Liver (tissue), 8 donors: ENCODE measurements at regions not wholly inside any gene's neighbourhood (a gene's known extent, or its start where the extent isn't known, plus 50 kb on each side); places are given as distances from the start of the nearest gene placed in this dataset.

Experiments
- DNase-seq: peaks from one replicate; pipeline ENCODE4 v3.0.0-alpha.2; 2017; ENCODE audit warnings: low spot score
- H3K27ac ChIP-seq, 2 donors: one replicate each; pipeline ENCODE4 v1.7.0; 2013; ENCODE audit warnings: inconsistent platforms in 2 of 2, low read length in 2 of 2, control low read depth in 1 of 2, low read depth in 1 of 2, mild to moderate bottlenecking in 1 of 2
- H3K27me3 ChIP-seq, 4 donors: one replicate each; pipeline versions ENCODE4 v1.6.1 to v1.7.0; 2013; ENCODE audit warnings: low read length in 3 of 4, inconsistent platforms in 1 of 4, mild to moderate bottlenecking in 1 of 4, moderate library complexity in 1 of 4; ENCODE audit not compliant: control insufficient read depth in 4 of 4, insufficient read depth in 4 of 4
- H3K36me3 ChIP-seq, 4 donors: one replicate each; pipeline versions ENCODE4 v1.6.1 to v1.7.0; 2013; ENCODE audit warnings: low read length in 3 of 4, mild to moderate bottlenecking in 3 of 4, low read depth in 1 of 4, moderate library complexity in 1 of 4; ENCODE audit not compliant: control insufficient read depth in 4 of 4, insufficient read depth in 3 of 4
- H3K4me1 ChIP-seq, 4 donors: one replicate each; pipeline versions ENCODE4 v1.6.1 to v1.7.0; 2013; ENCODE audit warnings: low read length in 3 of 4, mild to moderate bottlenecking in 3 of 4, moderate library complexity in 1 of 4; ENCODE audit not compliant: control insufficient read depth in 4 of 4, insufficient read depth in 4 of 4
- H3K4me3 ChIP-seq, 3 donors: one replicate each; pipeline versions ENCODE4 v1.6.1 to v1.7.0; 2013; ENCODE audit warnings: low read length in 3 of 3, control low read depth in 1 of 3, low read depth in 1 of 3, mild to moderate bottlenecking in 1 of 3
- H3K9ac ChIP-seq, 2 donors: one replicate each; pipeline ENCODE4 v1.7.0; 2013; ENCODE audit warnings: low read length in 2 of 2, mild to moderate bottlenecking in 2 of 2, moderate library complexity in 2 of 2, control low read depth in 1 of 2, low read depth in 1 of 2
- H3K9me3 ChIP-seq, 4 donors: one replicate each; pipeline versions ENCODE4 v1.6.1 to v1.7.0; 2013; ENCODE audit warnings: low read length in 3 of 4; ENCODE audit not compliant: control insufficient read depth in 4 of 4
- EGR1 ChIP-seq, 2 donors: IDR thresholded peaks; 2 replicates each; pipeline ENCODE4 v1.6.1; 2016 to 2018; ENCODE audit warnings: antibody characterized with exemption in 2 of 2, low read depth in 2 of 2
- FOXA1 ChIP-seq: IDR thresholded peaks from 2 replicates; pipeline ENCODE4 v1.6.1; 2016; ENCODE audit warnings: antibody characterized with exemption
- FOXA2 ChIP-seq: IDR thresholded peaks from 2 replicates; pipeline ENCODE4 v1.6.1; 2016; ENCODE audit warnings: antibody characterized with exemption
- GABPA ChIP-seq, 2 donors: IDR thresholded peaks in 1 of 2; conservative IDR thresholded peaks in 1 of 2; 2 replicates each; pipeline ENCODE4 v1.6.1; 2016; ENCODE audit warnings: antibody characterized with exemption in 2 of 2, mild to moderate bottlenecking in 1 of 2, moderate library complexity in 1 of 2
- HNF4A ChIP-seq, 2 donors: conservative IDR thresholded peaks; 2 replicates each; pipeline ENCODE4 v1.6.1; 2016; ENCODE audit warnings: antibody characterized with exemption in 2 of 2, mild to moderate bottlenecking in 2 of 2
- HNF4G ChIP-seq: IDR thresholded peaks from 2 replicates; pipeline ENCODE4 v1.6.1; 2016; ENCODE audit warnings: antibody characterized with exemption
- JUND ChIP-seq, 2 donors: IDR thresholded peaks; 2 replicates each; pipeline ENCODE4 v1.6.1; 2016; ENCODE audit warnings: antibody characterized with exemption in 2 of 2
- NR2F2 ChIP-seq: IDR thresholded peaks from 2 replicates; pipeline ENCODE4 v1.6.1; 2016; ENCODE audit warnings: antibody characterized with exemption
- RAD21 ChIP-seq, 2 donors: IDR thresholded peaks; 2 replicates each; pipeline ENCODE4 v1.6.1; 2016; ENCODE audit warnings: antibody characterized with exemption in 2 of 2, mild to moderate bottlenecking in 2 of 2
- RXRA ChIP-seq, 2 donors: IDR thresholded peaks; 2 replicates each; pipeline ENCODE4 v1.6.1; 2017 to 2018; ENCODE audit warnings: antibody characterized with exemption in 2 of 2, mild to moderate bottlenecking in 1 of 2
- SP1 ChIP-seq: IDR thresholded peaks from 2 replicates; pipeline ENCODE4 v1.6.1; 2018; ENCODE audit warnings: antibody characterized with exemption, mild to moderate bottlenecking
- TAF1 ChIP-seq: conservative IDR thresholded peaks from 2 replicates; pipeline ENCODE4 v1.6.1; 2016; ENCODE audit warnings: antibody characterized with exemption, mild to moderate bottlenecking
- YY1 ChIP-seq: IDR thresholded peaks from 2 replicates; pipeline ENCODE4 v1.6.1; 2016; ENCODE audit warnings: antibody characterized with exemption, mild to moderate bottlenecking
- WGBS: extraction: QIAGEN DNeasy Blood & Tissue Kit; methylation state at CpG from one replicate; pipeline ENCODE4 v1.1.7; 2013; 5-methylcytosine and 5-hydroxymethylcytosine counted together
- TF ChIP-seq, protein P1 (sequence below): IDR thresholded peaks from 2 replicates; pipeline ENCODE4 v1.6.1; 2016; ENCODE audit warnings: antibody characterized with exemption
- TF ChIP-seq, protein P2 (sequence below): IDR thresholded peaks from 2 replicates; pipeline ENCODE4 v1.6.1; 2016; ENCODE audit warnings: antibody characterized with exemption
- TF ChIP-seq, protein P3 (sequence below): fragments of 150-350 bp; IDR thresholded peaks from 2 replicates; pipeline ENCODE4 v1.5.1; 2017; ENCODE audit warnings: improper control_type of control experiment, low read depth, low read length; ENCODE audit not compliant: missing input control
- TF ChIP-seq, protein P4 (sequence below): IDR thresholded peaks from 2 replicates; pipeline ENCODE4 v1.6.1; 2016; ENCODE audit warnings: antibody characterized with exemption
- TF ChIP-seq, protein P5 (sequence below): IDR thresholded peaks from 2 replicates; pipeline ENCODE4 v1.6.1; 2016; ENCODE audit warnings: antibody characterized with exemption, mild to moderate bottlenecking
- donor health status: healthy.
- donor health status: healthy.
- donor health status: healthy.
- donor health status: healthy.
- donor health status: healthy.

DNA sequence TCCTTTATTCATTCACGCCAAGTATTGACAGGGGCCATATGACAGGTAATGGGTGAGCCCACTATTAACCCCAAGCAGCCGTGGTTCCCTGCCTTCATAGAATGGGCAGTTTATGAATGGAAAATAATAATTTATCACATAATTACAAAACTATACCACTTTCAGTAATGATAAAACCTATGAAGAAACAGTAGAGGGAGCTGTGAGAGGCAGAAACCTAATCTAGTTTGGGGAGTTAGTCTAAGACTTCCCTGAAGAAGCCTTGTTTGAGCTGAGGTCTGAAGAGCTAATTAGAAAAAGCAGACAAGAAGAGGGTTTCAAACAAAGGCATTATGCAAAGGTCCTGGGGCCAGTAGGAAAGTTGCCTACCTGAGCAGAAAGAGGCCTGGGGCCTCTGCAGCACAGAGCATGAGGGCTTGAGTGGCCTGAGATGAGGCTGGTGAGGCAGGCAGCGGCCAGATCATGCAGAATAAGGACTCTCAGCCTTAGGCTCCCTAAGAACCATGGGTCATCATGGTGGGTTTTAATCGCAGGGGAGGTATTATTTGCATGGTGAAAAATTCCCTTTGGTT is 142.8 kb downstream of the ATG4C start:
- Histone ChIP-seq H3K9me3 (no peaks in the 10 kb centered on the region), H3K27ac (no peak overlapping the region), H3K4me3 (no peak overlapping the region), H3K4me1 (no peaks in the 10 kb centered on the region), H3K27me3 (no peaks in the 10 kb centered on the region), H3K9ac (no peak overlapping the region), H3K36me3 (no peaks in the 10 kb centered on the region)
- TF ChIP-seq, protein P1, sequence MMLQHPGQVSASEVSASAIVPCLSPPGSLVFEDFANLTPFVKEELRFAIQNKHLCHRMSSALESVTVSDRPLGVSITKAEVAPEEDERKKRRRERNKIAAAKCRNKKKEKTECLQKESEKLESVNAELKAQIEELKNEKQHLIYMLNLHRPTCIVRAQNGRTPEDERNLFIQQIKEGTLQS = no peak
- no peak for TF ChIP-seq FOXA2
- no peak for DNase-seq
- WGBS = 76% methylated on average over 4 of the region's 4 CpGs

DNA sequence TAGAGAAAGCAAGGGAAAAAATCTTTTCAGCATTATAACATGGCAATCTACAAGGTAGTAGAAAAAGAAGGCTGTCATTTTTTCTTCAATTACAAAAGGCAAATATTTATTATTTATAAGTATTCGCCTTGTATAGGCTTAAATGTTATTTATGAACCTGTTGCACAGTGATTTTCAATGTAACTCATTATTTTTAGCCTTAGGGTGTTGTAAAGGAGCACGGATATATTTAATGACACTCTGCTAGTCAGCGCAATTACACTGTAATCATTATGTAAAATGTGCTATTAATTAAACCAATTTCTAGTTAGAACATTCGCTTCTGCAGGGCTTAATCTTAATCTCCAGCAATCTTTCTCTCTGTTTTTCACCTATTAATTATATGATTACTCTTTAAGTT is 145.0 kb downstream of the ATG4C start:
- Histone ChIP-seq H3K27me3 (no peaks in the 10 kb centered on the region), H3K4me1 (no peaks in the 10 kb centered on the region), H3K4me3 (no peak overlapping the region), H3K27ac (no peak overlapping the region), H3K9ac (no peak overlapping the region), H3K36me3 (no peaks in the 10 kb centered on the region), H3K9me3 (no peaks in the 10 kb centered on the region)
- DNase-seq = no peak
- 91% methylated on average over 4 of the region's 4 CpGs for WGBS
- TF ChIP-seq GABPA (IDR thresholded peaks at IDR 0.05 in 1 of 2, conservative IDR thresholded peaks at IDR 0.05 in 1 of 2) = no peak
- no peak for TF ChIP-seq RAD21 (IDR thresholded peaks at IDR 0.05)
- TF ChIP-seq, protein P2, sequence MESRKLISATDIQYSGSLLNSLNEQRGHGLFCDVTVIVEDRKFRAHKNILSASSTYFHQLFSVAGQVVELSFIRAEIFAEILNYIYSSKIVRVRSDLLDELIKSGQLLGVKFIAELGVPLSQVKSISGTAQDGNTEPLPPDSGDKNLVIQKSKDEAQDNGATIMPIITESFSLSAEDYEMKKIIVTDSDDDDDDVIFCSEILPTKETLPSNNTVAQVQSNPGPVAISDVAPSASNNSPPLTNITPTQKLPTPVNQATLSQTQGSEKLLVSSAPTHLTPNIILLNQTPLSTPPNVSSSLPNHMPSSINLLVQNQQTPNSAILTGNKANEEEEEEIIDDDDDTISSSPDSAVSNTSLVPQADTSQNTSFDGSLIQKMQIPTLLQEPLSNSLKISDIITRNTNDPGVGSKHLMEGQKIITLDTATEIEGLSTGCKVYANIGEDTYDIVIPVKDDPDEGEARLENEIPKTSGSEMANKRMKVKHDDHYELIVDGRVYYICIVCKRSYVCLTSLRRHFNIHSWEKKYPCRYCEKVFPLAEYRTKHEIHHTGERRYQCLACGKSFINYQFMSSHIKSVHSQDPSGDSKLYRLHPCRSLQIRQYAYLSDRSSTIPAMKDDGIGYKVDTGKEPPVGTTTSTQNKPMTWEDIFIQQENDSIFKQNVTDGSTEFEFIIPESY = no peak
- TF ChIP-seq, protein P3, sequence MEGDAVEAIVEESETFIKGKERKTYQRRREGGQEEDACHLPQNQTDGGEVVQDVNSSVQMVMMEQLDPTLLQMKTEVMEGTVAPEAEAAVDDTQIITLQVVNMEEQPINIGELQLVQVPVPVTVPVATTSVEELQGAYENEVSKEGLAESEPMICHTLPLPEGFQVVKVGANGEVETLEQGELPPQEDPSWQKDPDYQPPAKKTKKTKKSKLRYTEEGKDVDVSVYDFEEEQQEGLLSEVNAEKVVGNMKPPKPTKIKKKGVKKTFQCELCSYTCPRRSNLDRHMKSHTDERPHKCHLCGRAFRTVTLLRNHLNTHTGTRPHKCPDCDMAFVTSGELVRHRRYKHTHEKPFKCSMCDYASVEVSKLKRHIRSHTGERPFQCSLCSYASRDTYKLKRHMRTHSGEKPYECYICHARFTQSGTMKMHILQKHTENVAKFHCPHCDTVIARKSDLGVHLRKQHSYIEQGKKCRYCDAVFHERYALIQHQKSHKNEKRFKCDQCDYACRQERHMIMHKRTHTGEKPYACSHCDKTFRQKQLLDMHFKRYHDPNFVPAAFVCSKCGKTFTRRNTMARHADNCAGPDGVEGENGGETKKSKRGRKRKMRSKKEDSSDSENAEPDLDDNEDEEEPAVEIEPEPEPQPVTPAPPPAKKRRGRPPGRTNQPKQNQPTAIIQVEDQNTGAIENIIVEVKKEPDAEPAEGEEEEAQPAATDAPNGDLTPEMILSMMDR = no peak
- TF ChIP-seq FOXA1 = no peak
- TF ChIP-seq FOXA2 = no peak
- no peak for TF ChIP-seq HNF4G
- TF ChIP-seq, protein P4, sequence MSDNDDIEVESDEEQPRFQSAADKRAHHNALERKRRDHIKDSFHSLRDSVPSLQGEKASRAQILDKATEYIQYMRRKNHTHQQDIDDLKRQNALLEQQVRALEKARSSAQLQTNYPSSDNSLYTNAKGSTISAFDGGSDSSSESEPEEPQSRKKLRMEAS = no peak
- no peak for TF ChIP-seq RXRA (IDR thresholded peaks at IDR 0.05)
- TF ChIP-seq TAF1 = no peak
- TF ChIP-seq JUND (IDR thresholded peaks at IDR 0.05) = no peak
- no peak for TF ChIP-seq SP1
- TF ChIP-seq, protein P1 = no peak
- no peak for TF ChIP-seq HNF4A (conservative IDR thresholded peaks at IDR 0.05)
- TF ChIP-seq EGR1 (IDR thresholded peaks at IDR 0.05; ENCODE audit: low read depth in 2 of 2) = no peak
- TF ChIP-seq, protein P5, sequence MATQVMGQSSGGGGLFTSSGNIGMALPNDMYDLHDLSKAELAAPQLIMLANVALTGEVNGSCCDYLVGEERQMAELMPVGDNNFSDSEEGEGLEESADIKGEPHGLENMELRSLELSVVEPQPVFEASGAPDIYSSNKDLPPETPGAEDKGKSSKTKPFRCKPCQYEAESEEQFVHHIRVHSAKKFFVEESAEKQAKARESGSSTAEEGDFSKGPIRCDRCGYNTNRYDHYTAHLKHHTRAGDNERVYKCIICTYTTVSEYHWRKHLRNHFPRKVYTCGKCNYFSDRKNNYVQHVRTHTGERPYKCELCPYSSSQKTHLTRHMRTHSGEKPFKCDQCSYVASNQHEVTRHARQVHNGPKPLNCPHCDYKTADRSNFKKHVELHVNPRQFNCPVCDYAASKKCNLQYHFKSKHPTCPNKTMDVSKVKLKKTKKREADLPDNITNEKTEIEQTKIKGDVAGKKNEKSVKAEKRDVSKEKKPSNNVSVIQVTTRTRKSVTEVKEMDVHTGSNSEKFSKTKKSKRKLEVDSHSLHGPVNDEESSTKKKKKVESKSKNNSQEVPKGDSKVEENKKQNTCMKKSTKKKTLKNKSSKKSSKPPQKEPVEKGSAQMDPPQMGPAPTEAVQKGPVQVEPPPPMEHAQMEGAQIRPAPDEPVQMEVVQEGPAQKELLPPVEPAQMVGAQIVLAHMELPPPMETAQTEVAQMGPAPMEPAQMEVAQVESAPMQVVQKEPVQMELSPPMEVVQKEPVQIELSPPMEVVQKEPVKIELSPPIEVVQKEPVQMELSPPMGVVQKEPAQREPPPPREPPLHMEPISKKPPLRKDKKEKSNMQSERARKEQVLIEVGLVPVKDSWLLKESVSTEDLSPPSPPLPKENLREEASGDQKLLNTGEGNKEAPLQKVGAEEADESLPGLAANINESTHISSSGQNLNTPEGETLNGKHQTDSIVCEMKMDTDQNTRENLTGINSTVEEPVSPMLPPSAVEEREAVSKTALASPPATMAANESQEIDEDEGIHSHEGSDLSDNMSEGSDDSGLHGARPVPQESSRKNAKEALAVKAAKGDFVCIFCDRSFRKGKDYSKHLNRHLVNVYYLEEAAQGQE = no peak
- no peak for TF ChIP-seq NR2F2
- no peak for TF ChIP-seq YY1
